GM18507 (cell line): ENCODE measurements at regions not wholly inside any gene's neighbourhood (a gene's known extent, or its start where the extent isn't known, plus 50 kb on each side); places are given as distances from the start of the nearest gene placed in this dataset.

Experiments
- DNase-seq: peaks from one replicate; pipeline ENCODE4 v3.0.0; 2011; ENCODE audit warnings: low read depth; ENCODE audit not compliant: insufficient read length; ENCODE audit errors: extremely low spot score
- FAIRE-seq: peaks from 2 replicates; lab custom pipeline; 2011; peaks lifted over from hg19 to GRCh38; lab: Jason Lieb, UNC

- no peak for DNase-seq
Measured at GRCh38 chr15:62788224-62788623, 254.3 kb upstream of the TPM1 start.

GRCh38 chr15:62790546-62790945, 252.0 kb upstream of the TPM1 start:
- DNase-seq (no peak), FAIRE-seq (no peak)

More at GRCh38 chr15:62788224-62788623, 254.3 kb upstream of the TPM1 start:
- no peak for FAIRE-seq

GRCh38 chr15:62791694-62792093, 250.9 kb upstream of the TPM1 start:
- DNase-seq: no peak
- FAIRE-seq: no peak

GRCh38 chr15:62792986-62793751, 249.4 kb upstream of the TPM1 start:
- DNase-seq (no peak), FAIRE-seq (no peak)

- no peak for FAIRE-seq
- DNase-seq: no peak
Measured at GRCh38 chr15:62793752-62794144, 248.8 kb upstream of the TPM1 start.

GRCh38 chr15:62795171-62795570, 247.4 kb upstream of the TPM1 start:
- FAIRE-seq (no peak), DNase-seq (no peak)

GRCh38 chr15:62795700-62796695, 246.5 kb upstream of the TPM1 start:
- FAIRE-seq (no peak), DNase-seq (no peak)

GRCh38 chr15:62797171-62797570, 245.4 kb upstream of the TPM1 start:
- DNase-seq: no peak
- FAIRE-seq: no peak

- DNase-seq (no peak), FAIRE-seq (no peak)
Measured at GRCh38 chr15:62798536-62798935, 244.0 kb upstream of the TPM1 start.

GRCh38 chr15:62799037-62799436, 243.5 kb upstream of the TPM1 start:
- DNase-seq (no peak), FAIRE-seq (no peak)

- FAIRE-seq (no peak), DNase-seq (no peak)
Measured at GRCh38 chr15:62799919-62800318, 242.6 kb upstream of the TPM1 start.

GRCh38 chr15:62802612-62803011, 239.9 kb upstream of the TPM1 start:
- DNase-seq: no peak
- FAIRE-seq: no peak

GRCh38 chr15:62803856-62804400, 238.6 kb upstream of the TPM1 start:
- FAIRE-seq (no peak), DNase-seq (no peak)

GRCh38 chr15:62805502-62805901, 237.0 kb upstream of the TPM1 start:
- FAIRE-seq (no peak), DNase-seq (no peak)

- FAIRE-seq: no peak
- DNase-seq: no peak
Measured at GRCh38 chr15:62807539-62808130, 234.9 kb upstream of the TPM1 start.

- FAIRE-seq (no peak), DNase-seq (no peak)
Measured at GRCh38 chr15:62809115-62809967, 233.2 kb upstream of the TPM1 start.

- FAIRE-seq (no peak), DNase-seq (no peak)
Measured at GRCh38 chr15:62809968-62810260, 232.6 kb upstream of the TPM1 start.

GRCh38 chr15:62812515-62812835, 230.1 kb upstream of the TPM1 start:
- FAIRE-seq (no peak), DNase-seq (no peak)

- no peak for DNase-seq
- no peak for FAIRE-seq
Measured at GRCh38 chr15:62816342-62817069, 226.0 kb upstream of the TPM1 start.
